ENCODE measurements at regions not wholly inside any gene's neighbourhood (a gene's known extent, or its start where the extent isn't known, plus 50 kb on each side); places are given as distances from the start of the nearest gene placed in this dataset.
"Not testable (repeated sequence)": the region's sequence is repeated elsewhere in the genome, so short reads cannot be mapped to it uniquely, and the experiment has no call there.

DNA sequence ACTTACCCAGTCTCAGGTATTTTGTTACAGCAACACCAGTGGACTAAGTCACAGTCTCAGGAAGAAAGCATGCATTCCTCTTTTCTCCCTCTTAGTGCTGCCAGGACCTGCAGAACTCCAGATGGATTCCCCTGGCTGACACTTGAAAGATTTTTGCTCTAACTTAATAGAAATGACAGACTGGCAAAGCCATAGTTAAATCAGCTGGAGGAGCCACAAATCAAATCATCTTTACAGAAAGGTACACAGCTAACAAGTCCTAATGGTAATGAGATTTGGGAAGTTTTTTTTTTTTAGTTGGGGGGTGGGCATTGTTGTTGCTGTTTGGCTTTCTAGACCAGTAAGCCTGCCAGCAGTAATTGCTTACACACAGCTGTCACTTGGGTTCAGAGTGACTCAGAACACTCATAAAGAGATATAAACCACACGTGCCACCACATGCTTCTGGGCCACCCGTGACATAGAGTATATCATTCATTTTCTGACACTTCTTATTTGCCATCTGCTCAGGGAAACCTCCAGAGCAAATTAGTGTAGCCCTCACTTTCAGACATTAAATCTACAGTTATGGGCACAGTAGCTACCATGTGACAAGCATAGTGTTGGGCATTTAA lies 72.4 kb downstream of the FH start:
- no peak overlapping the region for H3K4me3 ChIP-seq (ENCODE audit: low read length)
- TF ChIP-seq ZNF274 (IDR thresholded peaks at IDR 0.05; ENCODE audit: low read depth, low read length): no peak

DNA sequence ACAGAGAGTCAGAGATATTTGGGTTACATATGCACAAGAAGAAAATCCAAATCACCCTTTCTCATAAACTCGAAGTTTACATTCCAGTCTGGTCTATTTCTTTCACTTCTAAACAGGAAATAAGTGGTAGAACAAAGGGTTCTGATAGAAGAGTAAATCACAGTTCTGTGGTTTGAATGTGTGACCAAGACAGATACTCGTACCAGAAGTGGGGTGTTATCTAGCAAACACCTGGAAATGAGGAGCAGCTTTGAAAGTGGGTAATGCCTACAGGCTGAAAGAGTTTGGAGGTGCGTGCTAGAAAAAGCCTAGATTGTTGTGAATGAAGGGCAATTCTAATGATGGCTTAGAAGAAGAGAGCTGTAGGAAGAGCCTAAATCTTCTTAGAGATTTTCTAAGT lies 74.7 kb downstream of the FH start:
- H3K4me3 ChIP-seq (ENCODE audit: low read length): no peak overlapping the region
- no peak for TF ChIP-seq ZNF274 (IDR thresholded peaks at IDR 0.05; ENCODE audit: low read depth, low read length)

DNA sequence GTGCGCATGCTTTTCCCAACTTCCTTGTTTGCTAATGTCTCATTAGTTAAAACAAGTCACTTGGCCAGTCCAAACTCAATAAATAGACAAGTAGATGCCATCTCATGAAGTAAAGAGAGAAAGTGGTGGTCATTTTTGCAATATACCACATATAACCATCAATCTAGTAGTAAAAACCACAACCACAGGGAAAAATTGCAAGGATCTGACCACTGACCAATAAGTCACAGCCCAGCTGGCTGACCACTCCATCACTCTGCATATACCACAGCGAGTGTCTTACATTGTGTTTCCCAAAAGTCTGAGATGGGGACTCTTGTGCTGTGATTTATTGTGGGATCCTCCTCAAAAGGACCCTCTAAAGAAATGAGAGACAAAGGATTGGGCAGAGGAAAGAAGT lies 76.0 kb downstream of the FH start:
- no peak for TF ChIP-seq ZNF274 (IDR thresholded peaks at IDR 0.05; ENCODE audit: low read depth, low read length)
- H3K4me3 ChIP-seq (ENCODE audit: low read length): no peak overlapping the region

DNA sequence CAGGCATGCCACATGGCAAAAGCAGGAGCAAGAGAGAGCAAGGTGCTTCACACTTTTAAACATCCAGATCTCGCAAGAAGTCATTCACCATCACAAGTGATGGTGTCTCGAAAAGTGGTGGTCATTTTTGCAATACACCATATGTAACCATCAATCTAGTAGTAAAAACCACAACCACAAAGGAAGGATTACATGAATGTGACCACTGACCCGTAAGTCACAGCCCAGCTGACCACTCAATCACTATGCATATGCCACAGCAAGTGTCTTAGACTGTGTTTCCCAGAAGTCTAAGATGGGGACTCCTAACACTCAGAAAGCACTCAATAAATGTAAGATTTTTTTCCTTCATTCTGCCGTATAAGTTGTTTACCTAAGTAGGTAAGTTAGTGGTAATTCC lies 76.9 kb downstream of the FH start:
- no peak for TF ChIP-seq ZNF274 (IDR thresholded peaks at IDR 0.05; ENCODE audit: low read depth, low read length)

DNA sequence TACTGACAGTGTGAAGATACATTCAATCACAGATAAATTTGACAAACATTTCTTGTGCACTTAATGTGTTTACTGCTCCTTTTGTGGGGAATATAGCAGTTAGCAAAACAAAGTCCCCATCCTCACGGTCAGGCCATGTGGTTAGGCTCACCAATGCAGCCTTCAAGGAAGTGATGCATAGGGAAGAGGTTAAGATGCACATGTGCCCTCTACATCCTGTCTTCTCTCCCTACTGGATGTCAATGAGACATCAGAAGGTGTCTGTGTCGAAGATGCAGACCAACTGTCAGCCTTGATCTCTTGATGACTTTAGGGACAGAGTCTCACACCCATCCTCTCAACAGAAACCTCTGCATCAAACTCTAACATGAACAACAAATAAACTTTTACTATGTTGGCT lies 78.7 kb downstream of the FH start:
- TF ChIP-seq ZNF274 (IDR thresholded peaks at IDR 0.05; ENCODE audit: low read depth, low read length): no peak
- H3K4me3 ChIP-seq (ENCODE audit: low read length): no peak overlapping the region

More for the DNA sequence above, 76.9 kb downstream of the FH start:
- H3K4me3 ChIP-seq (ENCODE audit: low read length): no peak overlapping the region

DNA sequence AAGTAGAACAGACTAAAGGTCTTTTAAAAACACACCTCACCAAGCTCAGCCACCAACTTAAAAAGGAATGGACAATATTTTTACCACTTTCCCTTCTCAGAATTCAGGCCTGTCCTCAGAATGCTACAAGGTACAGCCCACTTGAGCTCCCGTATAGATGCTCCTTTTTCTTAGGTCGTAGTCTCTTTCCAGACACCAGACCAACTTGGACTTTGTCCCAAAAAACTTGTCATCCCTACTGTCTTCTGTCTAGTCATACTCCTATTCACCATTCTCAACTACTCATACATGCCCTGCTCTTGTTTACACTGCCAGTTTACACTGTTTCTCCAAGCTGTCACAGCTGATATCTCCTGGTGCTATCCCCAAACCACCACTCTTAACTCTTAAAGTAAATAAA lies 80.9 kb downstream of the FH start:
- H3K4me3 ChIP-seq (ENCODE audit: low read length): not testable (repeated sequence)

DNA sequence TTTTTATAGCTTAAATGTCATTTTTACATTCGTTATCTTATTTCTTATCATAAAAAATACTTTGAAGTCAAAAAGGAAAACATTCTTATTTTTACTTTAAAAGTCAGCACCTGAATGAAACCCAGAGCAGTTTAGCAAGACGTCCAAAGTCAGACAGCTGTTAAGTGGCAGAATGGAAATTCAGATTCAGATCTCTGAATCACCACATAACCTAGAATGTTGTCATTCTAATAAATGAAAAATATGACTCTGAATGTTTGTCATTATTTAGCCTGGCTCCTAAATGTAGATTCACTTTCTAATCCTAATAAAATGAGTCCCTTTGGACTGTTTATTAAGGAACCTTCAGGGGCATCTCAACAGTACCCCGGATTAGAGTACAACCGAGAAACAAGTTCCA lies 75.2 kb upstream of the RGS7 start:
- no peak for TF ChIP-seq ZNF274 (IDR thresholded peaks at IDR 0.05; ENCODE audit: low read depth, low read length)
- no peak overlapping the region for H3K4me3 ChIP-seq (ENCODE audit: low read length)

DNA sequence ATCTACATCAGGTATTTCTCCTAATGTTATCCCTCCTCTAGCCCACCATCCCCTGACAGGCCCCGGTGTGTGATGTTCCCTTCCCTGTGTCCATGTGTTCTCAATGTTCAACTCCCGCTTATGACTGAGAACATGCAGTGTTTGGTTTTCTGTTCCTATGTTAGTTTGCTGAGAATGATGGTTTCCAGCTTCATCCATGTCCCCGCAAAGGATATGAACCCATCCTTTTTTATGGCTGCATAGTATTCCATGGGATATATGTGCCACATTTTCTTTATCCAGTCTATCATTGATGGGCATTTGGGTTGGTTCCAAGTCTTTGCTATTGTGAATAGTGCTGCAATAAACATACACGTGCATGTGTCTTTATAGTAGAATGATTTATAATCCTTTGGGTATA lies 68.1 kb upstream of the RGS7 start:
- not testable (repeated sequence) for H3K4me3 ChIP-seq (ENCODE audit: low read length)

DNA sequence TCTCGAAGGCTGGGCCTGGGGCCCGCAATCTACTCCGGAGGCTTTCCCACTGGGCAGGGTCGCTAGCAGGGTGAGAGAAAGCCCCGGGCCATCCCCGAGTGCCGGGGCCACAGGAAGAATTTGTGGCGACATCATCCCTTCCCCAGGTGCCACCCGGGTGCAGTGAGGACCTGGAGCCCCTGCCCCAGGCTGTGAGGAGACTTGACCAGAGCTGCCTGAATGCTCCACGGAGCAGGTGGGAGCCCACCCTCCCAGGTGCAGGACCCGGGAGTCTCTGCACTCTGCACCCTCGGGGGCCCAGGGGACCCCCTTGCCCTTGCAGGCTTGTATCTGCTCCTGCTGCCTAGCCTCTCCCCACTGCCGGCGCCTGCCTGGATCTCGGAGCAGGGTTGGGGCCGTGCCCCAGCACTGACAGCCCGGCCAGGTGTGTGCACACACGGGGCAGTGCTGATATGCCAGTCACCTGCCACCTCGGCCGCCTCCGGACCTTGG lies 67.5 kb upstream of the RGS7 start:
- H3K4me3 ChIP-seq (ENCODE audit: low read length): peak overlapping the region; percentile 4; the same call in 1 of the 2 replicates
- TF ChIP-seq ZNF274 (IDR thresholded peaks at IDR 0.05; ENCODE audit: low read depth, low read length): no peak

DNA sequence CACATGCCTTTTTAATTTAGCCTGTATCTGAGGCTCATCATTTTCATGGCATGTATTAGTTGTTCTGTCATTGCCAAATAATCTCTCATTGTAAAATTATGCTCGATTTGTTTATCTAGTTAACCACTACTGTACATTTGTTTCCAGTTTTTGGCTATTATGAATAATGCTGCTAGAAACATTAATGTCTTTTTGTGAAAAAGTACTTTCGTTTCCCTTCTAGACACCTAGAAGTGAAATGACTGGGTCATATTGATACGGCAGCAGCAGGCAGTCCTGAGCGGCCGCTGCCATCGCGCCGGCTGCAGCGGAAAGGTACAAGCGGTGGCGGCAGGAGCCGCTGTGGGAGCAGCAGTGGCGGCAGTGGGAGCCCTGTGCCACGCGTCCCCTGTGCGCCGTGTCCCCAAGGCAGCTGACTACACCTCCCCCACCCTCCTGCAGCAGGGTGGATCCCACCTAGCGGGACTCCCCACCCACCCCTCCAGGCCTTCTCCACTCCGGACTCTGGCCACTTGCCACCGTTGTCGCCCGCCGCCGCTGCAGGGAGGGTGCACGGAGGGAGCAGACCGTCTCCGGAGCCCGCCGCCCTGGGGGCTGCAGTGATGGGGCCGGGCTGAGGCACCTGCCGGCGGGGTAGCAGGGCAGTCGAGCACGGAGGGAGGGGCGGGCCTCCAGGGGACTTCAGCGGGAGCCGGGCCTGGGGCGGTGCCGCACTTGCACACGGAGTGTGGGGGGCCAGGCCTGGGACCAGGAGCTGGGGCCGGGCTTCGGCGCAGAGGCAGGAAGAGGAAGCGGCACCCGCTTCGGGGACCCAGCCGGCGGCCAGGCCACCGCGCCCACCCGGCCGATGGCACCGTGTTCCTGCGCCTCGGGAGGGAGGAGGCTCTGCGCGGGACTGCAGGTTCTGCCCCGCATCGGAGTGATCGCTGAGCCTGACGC lies 66.8 kb upstream of the RGS7 start:
- TF ChIP-seq ZNF274 (IDR thresholded peaks at IDR 0.05; ENCODE audit: low read depth, low read length): no peak
- peak overlapping the region; percentile 4; the same call in 1 of the 2 replicates for H3K4me3 ChIP-seq (ENCODE audit: low read length)

DNA sequence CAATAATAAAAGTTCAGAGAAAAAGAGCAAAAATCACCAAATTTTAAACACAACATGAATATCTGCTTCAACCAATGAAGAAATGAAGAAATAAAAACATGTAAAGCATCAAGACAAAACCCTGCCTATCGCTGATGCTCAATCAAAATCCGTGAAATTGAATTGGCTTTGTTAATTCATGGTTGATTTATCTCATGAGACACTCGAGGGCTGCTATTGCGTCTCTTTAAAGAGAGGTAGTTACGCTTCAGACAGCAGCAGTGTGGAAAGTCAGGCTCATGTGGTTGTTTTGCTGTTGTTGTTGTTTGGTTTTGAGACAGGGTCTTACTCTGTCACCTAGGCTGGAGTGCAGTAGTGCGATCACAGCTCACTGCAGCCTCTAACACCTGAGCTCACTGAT lies 65.5 kb upstream of the RGS7 start:
- H3K4me3 ChIP-seq (ENCODE audit: low read length): no peak overlapping the region
- TF ChIP-seq ZNF274 (IDR thresholded peaks at IDR 0.05; ENCODE audit: low read depth, low read length): no peak

DNA sequence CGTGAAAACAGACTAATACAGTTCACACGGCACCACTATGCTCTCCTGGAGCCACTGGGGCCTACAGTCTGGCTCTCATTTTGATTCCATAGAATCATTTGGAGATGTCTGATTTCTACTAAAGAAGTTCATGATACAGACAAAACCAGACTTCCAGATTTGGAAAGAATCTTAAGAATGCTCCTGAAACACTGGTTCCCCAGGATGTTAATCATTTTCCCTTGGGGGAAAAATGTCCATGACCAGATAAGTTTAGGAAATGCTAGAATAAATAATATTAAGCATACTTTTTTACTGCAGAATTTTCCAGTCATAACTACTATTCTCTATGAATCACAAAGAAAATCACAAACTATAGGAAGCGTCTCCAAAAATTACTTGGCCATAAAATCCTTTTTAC lies 63.0 kb upstream of the RGS7 start:
- no peak overlapping the region for H3K4me3 ChIP-seq (ENCODE audit: low read length)
- no peak for TF ChIP-seq ZNF274 (IDR thresholded peaks at IDR 0.05; ENCODE audit: low read depth, low read length)

DNA sequence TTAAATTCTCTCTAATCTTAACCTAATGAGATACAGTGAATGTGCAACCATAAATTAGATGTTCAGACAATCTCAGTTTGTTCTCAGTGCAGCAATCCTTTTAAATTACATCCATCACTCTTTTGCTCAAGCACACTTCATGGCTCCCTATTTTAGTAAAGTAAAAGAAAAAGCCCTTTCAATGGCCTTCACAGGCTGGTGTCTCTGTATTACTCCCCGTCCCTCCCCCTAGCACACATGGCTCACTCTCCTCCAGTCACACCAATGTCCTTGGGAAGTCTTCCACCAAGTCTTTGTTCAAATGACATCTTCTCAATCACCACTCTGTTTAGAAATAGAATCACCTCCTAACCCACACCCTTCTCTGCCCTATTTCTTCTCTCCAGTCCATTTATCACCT lies 60.3 kb upstream of the RGS7 start:
- no peak overlapping the region for H3K4me3 ChIP-seq (ENCODE audit: low read length)
- TF ChIP-seq ZNF274 (IDR thresholded peaks at IDR 0.05; ENCODE audit: low read depth, low read length): no peak

DNA sequence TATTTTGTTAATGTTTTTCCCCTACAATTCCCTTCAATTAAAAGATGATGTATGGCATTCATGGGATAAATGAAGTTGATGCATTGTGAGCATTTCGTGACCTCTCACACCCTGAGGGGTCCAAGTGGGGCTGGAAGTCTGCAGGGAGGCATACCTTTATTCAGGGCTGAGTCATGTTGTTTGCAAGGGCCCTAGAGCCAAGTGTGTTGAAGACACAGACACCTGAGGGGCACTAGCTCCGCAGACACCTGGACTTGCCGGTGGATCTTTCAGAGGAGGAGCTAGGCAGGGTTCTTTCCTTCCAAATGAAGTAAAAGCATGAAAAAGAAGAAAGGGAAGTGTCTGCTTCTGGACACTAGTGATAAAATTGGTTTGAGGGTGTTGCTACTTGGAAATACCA lies 57.0 kb upstream of the RGS7 start:
- no peak for TF ChIP-seq ZNF274 (IDR thresholded peaks at IDR 0.05; ENCODE audit: low read depth, low read length)
- no peak overlapping the region for H3K4me3 ChIP-seq (ENCODE audit: low read length)

DNA sequence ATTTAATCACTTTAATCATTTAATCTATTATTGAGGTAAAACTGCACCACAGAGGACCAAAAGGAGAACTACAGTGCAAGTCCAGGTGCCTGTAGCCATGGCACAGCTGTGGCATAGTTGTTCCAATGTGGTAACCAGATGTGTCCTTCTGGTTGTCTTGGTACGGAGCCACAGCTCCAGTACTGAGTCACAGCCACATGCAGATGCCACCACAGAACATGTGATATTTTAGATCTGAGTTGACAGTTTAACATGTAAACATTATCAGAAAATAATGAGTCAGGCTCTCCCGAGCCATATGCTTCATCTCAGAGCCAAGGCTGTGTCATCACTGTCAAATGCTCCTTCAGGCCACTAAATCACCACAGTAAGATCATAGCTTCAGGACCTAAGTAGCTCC lies 56.4 kb upstream of the RGS7 start:
- no peak overlapping the region for H3K4me3 ChIP-seq (ENCODE audit: low read length)
- no peak for TF ChIP-seq ZNF274 (IDR thresholded peaks at IDR 0.05; ENCODE audit: low read depth, low read length)

Data from GM08714 (cell line).